OCI-LY7 (cell line): ENCODE measurements at regions not wholly inside any gene's neighbourhood (a gene's known extent, or its start where the extent isn't known, plus 50 kb on each side); places are given as distances from the start of the nearest gene placed in this dataset.
"Not testable (repeated sequence)": the region's sequence is repeated elsewhere in the genome, so short reads cannot be mapped to it uniquely, and the experiment has no call there.

Source experiments
- EZH2phosphoT487 ChIP-seq: fragments of 200-600 bp; sonication (generic); IDR thresholded peaks from 2 replicates; pipeline ENCODE4 v1.6.1; 2018; ENCODE audit warnings: low read depth, borderline replicate concordance, mild to moderate bottlenecking, mixed run types, antibody characterized with exemption, low read length, moderate library complexity, mixed read lengths
- TF ChIP-seq, protein P1 (sequence below): fragments of 200-600 bp; sonication (generic); conservative IDR thresholded peaks from 2 replicates; pipeline ENCODE4 v1.5.1; 2014; ENCODE audit warnings: mild to moderate bottlenecking, antibody characterized with exemption, low read length, moderate library complexity, mixed read lengths

GRCh38 chr21:6052109-6052508, 4469.3 kb upstream of the TPTE start:
- TF ChIP-seq, protein P1, sequence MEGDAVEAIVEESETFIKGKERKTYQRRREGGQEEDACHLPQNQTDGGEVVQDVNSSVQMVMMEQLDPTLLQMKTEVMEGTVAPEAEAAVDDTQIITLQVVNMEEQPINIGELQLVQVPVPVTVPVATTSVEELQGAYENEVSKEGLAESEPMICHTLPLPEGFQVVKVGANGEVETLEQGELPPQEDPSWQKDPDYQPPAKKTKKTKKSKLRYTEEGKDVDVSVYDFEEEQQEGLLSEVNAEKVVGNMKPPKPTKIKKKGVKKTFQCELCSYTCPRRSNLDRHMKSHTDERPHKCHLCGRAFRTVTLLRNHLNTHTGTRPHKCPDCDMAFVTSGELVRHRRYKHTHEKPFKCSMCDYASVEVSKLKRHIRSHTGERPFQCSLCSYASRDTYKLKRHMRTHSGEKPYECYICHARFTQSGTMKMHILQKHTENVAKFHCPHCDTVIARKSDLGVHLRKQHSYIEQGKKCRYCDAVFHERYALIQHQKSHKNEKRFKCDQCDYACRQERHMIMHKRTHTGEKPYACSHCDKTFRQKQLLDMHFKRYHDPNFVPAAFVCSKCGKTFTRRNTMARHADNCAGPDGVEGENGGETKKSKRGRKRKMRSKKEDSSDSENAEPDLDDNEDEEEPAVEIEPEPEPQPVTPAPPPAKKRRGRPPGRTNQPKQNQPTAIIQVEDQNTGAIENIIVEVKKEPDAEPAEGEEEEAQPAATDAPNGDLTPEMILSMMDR: not testable (repeated sequence)
- not testable (repeated sequence) for TF ChIP-seq EZH2phosphoT487
